ENCODE measurements at regions not wholly inside any gene's neighbourhood (a gene's known extent, or its start where the extent isn't known, plus 50 kb on each side); places are given as distances from the start of the nearest gene placed in this dataset.

DNA sequence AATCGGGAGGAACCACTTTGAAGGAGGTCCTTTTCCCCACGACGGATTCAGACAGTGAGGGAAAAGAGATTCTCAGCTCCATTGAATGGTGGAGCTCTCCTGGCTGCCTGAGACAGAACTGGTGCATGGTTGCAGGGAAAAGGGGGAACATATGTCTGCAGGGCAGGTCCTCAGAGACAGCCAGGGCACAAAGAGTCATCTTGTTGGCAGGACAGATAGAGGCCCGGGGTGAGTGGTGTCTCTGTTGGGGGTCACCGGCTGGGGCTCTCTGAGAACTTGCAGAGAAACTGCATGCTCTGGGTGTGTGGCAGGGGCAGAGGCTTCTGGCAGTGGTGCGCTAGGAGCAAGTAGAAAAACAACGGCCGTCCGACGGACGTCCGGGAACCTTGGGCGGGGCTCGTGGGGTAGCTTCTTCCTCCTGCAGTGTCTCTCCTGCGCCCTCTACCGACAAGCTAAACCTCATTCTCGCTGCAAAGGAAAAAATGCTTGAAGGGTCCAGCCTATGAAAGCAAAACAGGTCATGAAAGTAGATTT lies 94.3 kb downstream of the CDCA7 start:
- peak; percentile 87 for DNase-seq
- TF ChIP-seq, protein P1, sequence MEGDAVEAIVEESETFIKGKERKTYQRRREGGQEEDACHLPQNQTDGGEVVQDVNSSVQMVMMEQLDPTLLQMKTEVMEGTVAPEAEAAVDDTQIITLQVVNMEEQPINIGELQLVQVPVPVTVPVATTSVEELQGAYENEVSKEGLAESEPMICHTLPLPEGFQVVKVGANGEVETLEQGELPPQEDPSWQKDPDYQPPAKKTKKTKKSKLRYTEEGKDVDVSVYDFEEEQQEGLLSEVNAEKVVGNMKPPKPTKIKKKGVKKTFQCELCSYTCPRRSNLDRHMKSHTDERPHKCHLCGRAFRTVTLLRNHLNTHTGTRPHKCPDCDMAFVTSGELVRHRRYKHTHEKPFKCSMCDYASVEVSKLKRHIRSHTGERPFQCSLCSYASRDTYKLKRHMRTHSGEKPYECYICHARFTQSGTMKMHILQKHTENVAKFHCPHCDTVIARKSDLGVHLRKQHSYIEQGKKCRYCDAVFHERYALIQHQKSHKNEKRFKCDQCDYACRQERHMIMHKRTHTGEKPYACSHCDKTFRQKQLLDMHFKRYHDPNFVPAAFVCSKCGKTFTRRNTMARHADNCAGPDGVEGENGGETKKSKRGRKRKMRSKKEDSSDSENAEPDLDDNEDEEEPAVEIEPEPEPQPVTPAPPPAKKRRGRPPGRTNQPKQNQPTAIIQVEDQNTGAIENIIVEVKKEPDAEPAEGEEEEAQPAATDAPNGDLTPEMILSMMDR (IDR thresholded peaks at IDR 0.05; ENCODE audit: low read depth, low read length): peak; percentile 81
- H3K4me1 ChIP-seq: no peaks in the 10 kb centered on the region
- no peaks in the 10 kb centered on the region for H3K36me3 ChIP-seq
- no peaks in the 10 kb centered on the region for H3K27me3 ChIP-seq
- no peaks in the 10 kb centered on the region for H3K9me3 ChIP-seq
- H3K4me3 ChIP-seq (ENCODE audit: low read depth, low read length): peak overlapping the region; percentile 47

DNA sequence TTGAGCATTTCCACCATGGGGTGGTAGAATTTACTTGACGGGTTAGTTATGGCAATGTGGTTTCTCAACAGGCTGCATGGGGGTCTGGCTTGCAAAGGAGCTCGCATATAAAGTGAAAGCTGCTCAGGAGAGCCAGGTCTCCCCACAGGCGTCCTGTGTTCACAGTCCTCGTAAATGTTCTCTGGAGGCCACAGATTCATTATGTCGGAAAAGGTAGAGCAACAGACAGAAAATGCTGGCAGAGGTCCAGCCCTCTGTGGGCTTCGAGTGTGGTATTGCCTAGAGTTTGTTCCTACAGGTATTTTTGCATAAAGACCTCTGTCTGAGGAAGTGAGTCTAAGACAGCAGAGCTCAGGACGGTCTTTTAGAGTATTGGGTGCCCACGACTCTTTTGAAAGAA lies 96.4 kb downstream of the CDCA7 start:
- Histone ChIP-seq H3K4me3 (ENCODE audit: low read depth, low read length) (no peak overlapping the region), H3K27me3 (no peaks in the 10 kb centered on the region), H3K9me3 (no peaks in the 10 kb centered on the region), H3K4me1 (no peaks in the 10 kb centered on the region), H3K36me3 (no peaks in the 10 kb centered on the region)
- DNase-seq: no peak
- TF ChIP-seq, protein P1 (IDR thresholded peaks at IDR 0.05; ENCODE audit: low read depth, low read length): no peak

DNA sequence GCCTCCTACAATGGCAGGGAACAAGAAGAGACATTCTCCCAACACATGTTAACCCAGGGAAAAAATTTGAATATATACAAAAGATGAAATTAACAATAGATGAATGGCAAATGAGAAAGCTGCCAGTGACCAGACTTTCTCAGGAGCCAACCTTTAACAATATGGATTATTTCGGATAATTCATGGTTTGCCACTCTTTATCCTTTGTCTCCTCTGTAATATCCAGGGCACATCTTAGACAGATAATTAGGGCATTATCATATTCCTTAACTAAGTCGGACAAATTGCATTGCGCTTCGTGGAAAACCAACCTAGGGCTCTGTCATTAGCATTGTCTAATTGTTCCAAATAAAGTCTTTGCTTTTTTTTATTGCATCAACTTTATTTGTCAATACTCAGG lies 97.3 kb downstream of the CDCA7 start:
- Histone ChIP-seq H3K36me3 (no peaks in the 10 kb centered on the region), H3K9me3 (no peaks in the 10 kb centered on the region), H3K4me1 (no peaks in the 10 kb centered on the region), H3K27me3 (no peaks in the 10 kb centered on the region), H3K4me3 (ENCODE audit: low read depth, low read length) (no peak overlapping the region)
- DNase-seq: no peak
- TF ChIP-seq, protein P1 (IDR thresholded peaks at IDR 0.05; ENCODE audit: low read depth, low read length): no peak

DNA sequence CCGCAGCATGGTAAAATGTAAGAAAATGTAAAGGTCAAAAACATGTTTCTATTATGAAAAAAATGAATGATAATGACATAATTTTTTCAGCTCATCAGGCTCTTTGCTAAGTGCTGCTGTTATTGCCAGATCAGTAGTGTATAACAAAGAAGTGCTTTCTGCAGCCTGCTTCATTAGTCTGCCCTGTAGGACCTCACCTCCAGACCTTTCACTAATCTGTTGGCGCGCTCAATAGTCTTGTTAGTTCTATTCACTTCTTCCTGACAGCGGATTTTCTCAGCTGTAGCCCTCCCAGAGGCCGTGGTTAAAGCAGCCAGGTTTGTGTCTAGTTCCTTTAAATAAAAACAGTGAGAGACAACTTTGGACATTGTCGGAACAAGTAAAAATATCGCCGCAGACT lies 97.7 kb downstream of the CDCA7 start:
- DNase-seq: no peak
- Histone ChIP-seq H3K4me1 (no peaks in the 10 kb centered on the region), H3K9me3 (no peaks in the 10 kb centered on the region), H3K36me3 (no peaks in the 10 kb centered on the region), H3K4me3 (ENCODE audit: low read depth, low read length) (no peak overlapping the region), H3K27me3 (no peaks in the 10 kb centered on the region)
- TF ChIP-seq, protein P1 (IDR thresholded peaks at IDR 0.05; ENCODE audit: low read depth, low read length): no peak

DNA sequence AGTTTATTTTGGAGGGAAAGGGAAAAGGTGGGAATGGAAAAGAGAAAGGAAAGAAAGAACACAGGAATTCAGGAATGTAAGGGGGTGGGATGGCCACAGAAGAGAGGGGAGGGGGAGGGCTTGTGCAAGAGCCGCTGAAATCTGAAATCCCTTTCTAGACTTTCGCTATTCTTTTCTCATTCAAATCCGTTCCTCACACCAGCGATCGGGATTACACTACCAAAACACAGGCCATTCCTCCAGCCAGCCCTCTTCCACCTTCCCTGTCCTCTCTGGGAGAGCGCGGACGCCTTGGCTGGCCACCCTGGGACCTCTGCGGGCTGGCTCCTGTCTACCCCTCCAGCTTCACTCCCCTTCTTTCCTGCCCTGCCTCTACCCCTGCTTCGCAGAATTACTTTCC lies 102.3 kb downstream of the CDCA7 start:
- Histone ChIP-seq H3K9me3 (no peaks in the 10 kb centered on the region), H3K36me3 (no peaks in the 10 kb centered on the region), H3K4me3 (ENCODE audit: low read depth, low read length) (no peak overlapping the region), H3K4me1 (no peaks in the 10 kb centered on the region), H3K27me3 (no peaks in the 10 kb centered on the region)
- TF ChIP-seq, protein P1 (IDR thresholded peaks at IDR 0.05; ENCODE audit: low read depth, low read length): no peak
- DNase-seq: no peak

DNA sequence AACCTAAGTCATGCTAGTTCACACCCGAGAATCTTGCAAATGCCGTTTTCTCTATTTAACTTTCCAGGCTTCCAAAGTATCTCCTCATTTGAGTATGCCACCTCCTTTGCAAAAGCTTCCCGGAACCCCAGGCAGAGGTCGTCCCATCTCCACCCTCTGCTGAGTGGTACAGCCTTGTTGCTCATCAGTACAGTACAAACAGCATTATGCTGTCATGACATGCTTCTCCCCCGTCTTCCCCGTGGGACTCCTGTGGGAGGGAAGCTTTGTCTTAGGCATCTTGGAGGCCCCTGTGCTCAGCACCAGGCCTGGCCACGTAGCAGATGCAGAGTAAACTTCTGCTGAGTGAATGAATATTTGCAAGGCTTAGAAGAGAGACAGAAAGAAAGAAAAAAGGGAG lies 102.7 kb downstream of the CDCA7 start:
- no peaks in the 10 kb centered on the region for H3K36me3 ChIP-seq
- no peak for DNase-seq
- no peak overlapping the region for H3K4me3 ChIP-seq (ENCODE audit: low read depth, low read length)
- H3K4me1 ChIP-seq: no peaks in the 10 kb centered on the region
- H3K9me3 ChIP-seq: no peaks in the 10 kb centered on the region
- H3K27me3 ChIP-seq: no peaks in the 10 kb centered on the region
- TF ChIP-seq, protein P1 (IDR thresholded peaks at IDR 0.05; ENCODE audit: low read depth, low read length): no peak
